CD4-positive, alpha-beta T cell treated with Interleukin-4 for 1 hour (primary cell): ENCODE measurements at regions not wholly inside any gene's neighbourhood (a gene's known extent, or its start where the extent isn't known, plus 50 kb on each side); places are given as distances from the start of the nearest gene placed in this dataset.
"Not testable (repeated sequence)": the region's sequence is repeated elsewhere in the genome, so short reads cannot be mapped to it uniquely, and the experiment has no call there.

ENCODE experiments used
- DNase-seq, 2 donors: peaks; one replicate each; pipeline ENCODE4 v3.0.0-alpha.2; 2020 to 2022

- no peak for DNase-seq
These were observed 357.6 kb upstream of the RPS23 start for GRCh38 chr5:82635561-82636288.

GRCh38 chr5:82628364-82628910, 350.3 kb upstream of the RPS23 start:
- DNase-seq, result no peak

GRCh38 chr5:82626905-82627591, 348.9 kb upstream of the RPS23 start:
- not testable (repeated sequence) for DNase-seq

- not testable (repeated sequence) for DNase-seq
These were observed 347.9 kb upstream of the RPS23 start for GRCh38 chr5:82626012-82626411.

- no peak for DNase-seq
These were observed 345.9 kb upstream of the RPS23 start for GRCh38 chr5:82624062-82624461.

- DNase-seq, result no peak
These were observed 344.8 kb upstream of the RPS23 start for GRCh38 chr5:82622711-82623514.

- DNase-seq, result no peak
These were observed 344.1 kb upstream of the RPS23 start for GRCh38 chr5:82622205-82622604.

- no peak for DNase-seq
These were observed 342.9 kb upstream of the RPS23 start for GRCh38 chr5:82620957-82621600.

- no peak for DNase-seq
These were observed 340.9 kb upstream of the RPS23 start for GRCh38 chr5:82619097-82619496.

GRCh38 chr5:82614706-82615105, 336.6 kb upstream of the RPS23 start:
- DNase-seq, result no peak

- DNase-seq, result no peak
These were observed 335.7 kb upstream of the RPS23 start for GRCh38 chr5:82613891-82614290.

GRCh38 chr5:82610686-82611085, 332.5 kb upstream of the RPS23 start:
- DNase-seq, result no peak

- DNase-seq, result no peak
These were observed 327.4 kb upstream of the RPS23 start for GRCh38 chr5:82605441-82605973.

GRCh38 chr5:82603033-82603987, 325.2 kb upstream of the RPS23 start:
- DNase-seq, result no peak

- no peak for DNase-seq
These were observed 323.7 kb upstream of the RPS23 start for GRCh38 chr5:82601861-82602260.

- no peak for DNase-seq
These were observed 322.9 kb upstream of the RPS23 start for GRCh38 chr5:82601077-82601476.

GRCh38 chr5:82599692-82600091, 321.5 kb upstream of the RPS23 start:
- no peak for DNase-seq

- no peak for DNase-seq
These were observed 320.9 kb upstream of the RPS23 start for GRCh38 chr5:82599030-82599429.

- no peak for DNase-seq
These were observed 319.3 kb upstream of the RPS23 start for GRCh38 chr5:82597437-82597836.

GRCh38 chr5:82596451-82596850, 318.3 kb upstream of the RPS23 start:
- DNase-seq, result no peak

GRCh38 chr5:82595113-82595512, 317.0 kb upstream of the RPS23 start:
- DNase-seq, result no peak
